GM18519 (cell line): ENCODE measurements at regions not wholly inside any gene's neighbourhood (a gene's known extent, or its start where the extent isn't known, plus 50 kb on each side); places are given as distances from the start of the nearest gene placed in this dataset.
A peak's percentile ranks its signal among the peaks of the same experiment; 100 is the strongest.
"Not testable (repeated sequence)": the region's sequence is repeated elsewhere in the genome, so short reads cannot be mapped to it uniquely, and the experiment has no call there.

ENCODE experiments used
- ATAC-seq: cut with Tn5 transposase; IDR thresholded peaks from one replicate; pipeline ENCODE4 v1.9.1; 2021; ENCODE audit warnings: mild to moderate bottlenecking, moderate library complexity; ENCODE audit not compliant: unreplicated experiment, low FRiP score

DNA sequence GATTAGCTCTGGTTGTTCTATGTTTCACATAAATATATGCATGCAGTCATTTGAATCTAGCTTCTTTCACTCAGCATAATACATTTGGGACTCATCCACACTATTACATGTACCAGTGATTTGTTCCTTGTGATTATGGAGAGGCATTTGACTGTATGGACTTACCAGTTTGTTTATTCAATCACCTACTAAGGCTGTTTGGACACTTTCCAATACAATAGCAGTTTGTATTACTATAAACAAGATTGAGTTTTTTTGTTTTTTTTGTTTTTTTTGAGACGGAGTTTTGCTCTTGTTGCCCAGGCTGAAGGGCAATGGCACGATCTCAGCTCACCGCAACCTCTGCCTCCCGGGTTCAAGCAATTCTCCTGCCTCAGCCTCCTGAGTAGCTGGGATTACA lies 109.8 kb upstream of the DST start:
- no peak for ATAC-seq

DNA sequence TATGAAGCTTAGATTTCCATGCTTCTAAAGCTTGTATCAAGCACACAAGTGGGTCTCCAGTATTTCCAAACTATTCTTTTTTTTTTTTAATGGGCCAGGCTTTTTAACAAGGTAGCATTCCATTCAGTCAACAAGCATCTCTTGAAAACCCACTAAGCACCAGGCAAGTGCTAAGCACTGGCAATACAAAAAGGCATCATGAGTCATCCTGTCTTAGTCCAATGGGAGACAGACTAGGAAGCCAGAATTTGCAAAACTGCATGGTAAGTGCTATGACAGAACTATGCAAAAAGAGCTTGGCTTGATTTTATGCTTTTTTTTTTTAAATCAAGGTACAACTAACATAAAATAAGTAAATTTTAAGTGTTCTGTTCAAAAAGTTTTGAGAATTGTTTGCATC lies 109.3 kb upstream of the DST start:
- no peak for ATAC-seq

DNA sequence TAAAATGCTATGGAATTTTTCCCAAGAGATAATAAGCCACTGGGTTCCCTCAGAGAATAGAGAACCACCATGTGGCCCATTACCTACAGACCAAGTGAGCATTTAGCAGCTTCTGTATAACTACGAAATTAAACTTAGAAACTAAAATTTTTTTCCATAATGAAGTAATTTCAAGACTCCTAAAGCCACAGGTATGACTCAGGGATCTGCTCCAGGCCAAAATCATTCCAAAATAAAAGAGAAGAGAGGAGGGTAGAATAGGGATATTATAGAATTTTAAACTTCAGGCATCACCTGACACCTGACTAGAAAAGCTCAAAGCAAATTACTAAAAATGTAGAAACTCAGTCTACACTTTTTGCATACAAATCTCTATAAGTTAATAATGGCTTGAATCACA lies 108.9 kb upstream of the DST start:
- ATAC-seq, result no peak

DNA sequence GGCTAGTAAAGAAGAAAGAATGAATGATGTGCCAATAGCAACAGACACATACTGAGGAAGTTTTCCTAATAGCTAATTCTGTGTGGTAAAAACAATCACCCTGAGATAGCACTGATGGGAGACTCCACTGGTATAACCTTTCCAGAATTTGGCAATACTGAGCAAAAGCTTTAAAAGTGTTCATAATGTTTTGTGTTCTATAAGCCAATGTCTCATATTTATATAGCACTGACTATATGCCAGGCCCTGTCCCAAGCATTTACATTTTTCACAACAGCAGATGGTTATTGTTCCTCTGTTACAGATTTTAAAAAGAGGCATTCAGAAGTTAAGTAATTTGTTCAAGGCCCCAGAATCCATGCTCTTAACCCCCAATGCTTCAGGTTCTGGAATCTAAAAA lies 108.0 kb upstream of the DST start:
- no peak for ATAC-seq

DNA sequence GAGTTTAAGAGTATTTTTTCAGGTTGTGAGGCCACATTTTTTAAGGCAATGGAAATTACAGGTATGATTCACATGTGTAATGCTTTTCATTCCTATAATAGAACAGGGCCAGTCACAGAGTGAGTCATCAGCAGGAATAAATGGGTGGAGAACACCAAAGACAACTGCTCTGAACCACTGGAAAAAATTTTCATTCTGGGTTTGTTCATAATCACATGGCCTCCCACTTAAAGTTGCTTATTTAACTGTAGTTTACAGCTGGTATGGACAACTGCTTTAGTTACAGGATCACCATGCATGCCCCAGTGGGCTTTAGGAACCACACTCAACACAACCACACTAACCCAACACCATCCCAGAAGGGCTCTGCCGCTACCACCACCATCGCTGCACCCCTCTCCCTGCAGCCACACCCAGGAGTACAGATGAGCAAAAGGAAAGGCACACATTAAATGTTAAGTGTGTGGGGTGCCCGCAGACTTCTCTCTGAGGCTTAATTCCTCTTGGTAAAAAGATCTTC lies 107.0 kb upstream of the DST start:
- no peak for ATAC-seq

DNA sequence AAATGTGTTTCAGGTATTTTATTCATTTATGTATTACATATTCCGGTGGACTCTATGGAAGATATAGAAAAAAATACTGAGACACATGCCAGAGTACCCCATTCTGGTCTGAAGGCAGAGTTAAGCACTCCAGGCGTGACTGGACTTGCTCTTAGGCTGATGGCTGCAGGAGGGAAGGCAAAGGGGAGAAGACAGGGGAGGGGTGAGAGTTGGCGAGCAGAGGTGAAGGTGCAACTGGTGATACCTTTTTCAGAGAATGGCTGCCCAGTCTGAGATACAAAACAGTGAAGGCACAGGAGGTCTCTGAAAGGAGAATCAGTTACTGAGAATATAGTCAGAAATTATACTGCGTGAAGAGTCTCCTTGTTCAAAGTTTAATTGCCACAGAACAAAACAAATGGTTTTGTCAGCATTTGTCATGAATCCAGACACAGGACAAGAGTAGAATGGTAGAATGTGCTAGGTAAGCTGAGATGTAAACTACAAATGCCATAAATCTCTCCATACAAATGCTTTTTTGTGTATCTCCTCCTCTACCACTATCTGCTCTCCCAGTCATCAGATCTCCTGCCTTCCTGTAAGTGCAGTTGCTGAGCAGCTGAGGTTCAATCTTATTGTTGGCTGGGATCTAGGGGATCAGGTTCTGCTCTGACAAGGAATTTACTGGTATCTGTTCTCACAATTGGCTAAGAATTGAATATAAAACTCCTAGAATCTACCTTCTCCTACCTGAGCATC lies 104.2 kb upstream of the DST start:
- no peak for ATAC-seq

DNA sequence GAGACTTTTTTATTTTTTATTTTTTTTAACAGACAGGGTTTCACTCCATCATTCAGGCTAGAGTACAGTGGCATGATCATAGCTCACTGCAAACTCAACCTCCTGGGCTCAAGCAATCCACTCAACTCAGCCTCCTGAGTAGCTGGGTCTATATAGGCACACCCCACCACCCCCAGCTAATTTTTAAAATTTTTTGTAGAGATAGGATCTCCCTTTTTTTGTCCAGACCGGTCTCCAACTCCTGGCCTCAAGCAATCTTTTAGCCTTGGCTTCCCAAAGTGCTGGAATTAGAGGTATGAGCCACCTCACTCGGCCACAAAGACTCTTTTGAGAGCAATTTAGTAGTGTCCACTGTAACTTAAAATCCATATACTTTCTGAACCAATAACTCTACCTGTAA lies 103.3 kb upstream of the DST start:
- ATAC-seq, result no peak

DNA sequence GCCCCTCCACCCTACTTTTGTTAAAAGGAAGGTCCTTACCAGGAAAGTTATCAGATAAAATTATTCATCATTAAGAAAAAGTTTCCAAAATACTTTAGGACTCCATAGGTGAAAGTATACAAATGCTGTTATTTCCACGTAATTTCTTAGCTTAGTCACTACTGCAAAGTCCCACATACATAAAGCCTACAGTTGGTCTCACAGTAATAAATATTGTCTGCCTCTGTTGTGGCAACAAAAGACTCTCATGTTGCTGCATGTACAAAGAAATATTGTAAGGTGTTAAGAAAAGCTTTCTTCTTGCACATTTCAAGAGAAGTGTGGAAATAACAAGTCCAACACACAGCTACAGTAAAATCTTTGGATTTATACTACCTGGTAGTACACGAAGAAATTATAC lies 102.4 kb upstream of the DST start:
- ATAC-seq, result no peak

DNA sequence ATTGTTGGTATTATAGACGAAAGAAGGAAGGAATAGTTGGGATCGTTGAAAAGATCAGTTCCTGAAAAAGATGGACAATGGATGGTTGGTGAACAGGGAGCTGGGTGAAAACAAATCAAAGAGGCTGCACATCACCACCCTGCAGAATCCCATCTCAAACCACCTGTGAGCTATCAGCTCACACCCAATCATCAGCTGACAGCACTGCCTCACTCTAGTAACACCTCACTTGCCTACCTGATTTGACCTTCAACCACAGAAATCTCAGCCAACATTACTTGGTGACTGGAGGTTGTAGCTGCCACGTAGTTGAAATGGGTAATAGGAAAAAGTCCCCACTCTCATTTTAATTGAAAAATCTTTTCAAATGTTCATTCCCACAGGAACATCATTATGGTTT lies 101.8 kb upstream of the DST start:
- ATAC-seq, result no peak

DNA sequence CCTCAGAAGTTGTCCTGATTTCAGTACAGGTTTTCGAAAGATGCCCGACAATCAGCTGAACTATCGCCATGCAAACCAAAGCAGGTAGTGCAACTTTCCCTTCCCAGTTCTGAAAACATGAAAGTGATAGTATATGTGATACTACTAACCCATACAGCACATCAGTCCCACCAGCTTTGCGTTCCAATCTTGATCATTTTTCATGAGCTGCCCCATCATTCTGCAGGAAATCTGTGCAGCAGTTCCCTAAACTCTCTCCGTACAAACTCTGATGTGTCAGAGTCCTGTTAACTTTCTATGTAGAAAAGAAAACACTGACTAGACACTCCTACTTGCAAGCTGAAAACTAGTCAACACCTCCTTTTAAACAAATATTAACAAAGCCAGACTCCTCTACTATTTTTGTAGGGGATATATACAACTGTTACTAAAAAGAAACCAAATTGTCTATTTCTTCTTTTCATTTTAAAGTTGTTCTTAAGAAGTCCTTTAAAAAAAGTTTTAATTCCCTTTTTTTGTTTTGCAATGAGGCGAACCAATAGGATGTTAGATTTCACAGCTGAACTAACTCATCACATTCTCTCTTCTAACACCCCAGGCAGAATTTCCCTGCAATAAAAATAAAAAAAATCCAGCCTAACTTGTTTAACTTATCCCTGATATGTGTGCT lies 99.6 kb upstream of the DST start:
- ATAC-seq, result peak; percentile 74

DNA sequence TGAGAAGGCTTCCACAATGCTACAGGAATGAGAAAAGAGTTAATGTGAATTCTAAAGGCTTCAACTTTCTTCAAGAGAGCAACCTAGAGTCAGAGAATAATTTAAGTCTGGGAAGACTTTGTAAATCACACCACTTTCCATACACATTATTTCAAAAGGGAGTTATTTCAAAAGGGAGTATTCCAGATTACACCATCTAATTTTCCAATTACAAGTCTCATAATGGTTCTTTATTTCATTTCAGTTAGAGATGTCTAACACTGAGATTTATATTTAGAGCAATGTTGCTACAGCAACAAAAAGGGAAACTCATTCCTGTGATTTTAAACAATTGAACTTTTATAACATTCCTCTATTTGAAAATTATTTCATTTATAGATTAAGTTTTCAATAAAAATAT lies 98.8 kb upstream of the DST start:
- no peak for ATAC-seq

DNA sequence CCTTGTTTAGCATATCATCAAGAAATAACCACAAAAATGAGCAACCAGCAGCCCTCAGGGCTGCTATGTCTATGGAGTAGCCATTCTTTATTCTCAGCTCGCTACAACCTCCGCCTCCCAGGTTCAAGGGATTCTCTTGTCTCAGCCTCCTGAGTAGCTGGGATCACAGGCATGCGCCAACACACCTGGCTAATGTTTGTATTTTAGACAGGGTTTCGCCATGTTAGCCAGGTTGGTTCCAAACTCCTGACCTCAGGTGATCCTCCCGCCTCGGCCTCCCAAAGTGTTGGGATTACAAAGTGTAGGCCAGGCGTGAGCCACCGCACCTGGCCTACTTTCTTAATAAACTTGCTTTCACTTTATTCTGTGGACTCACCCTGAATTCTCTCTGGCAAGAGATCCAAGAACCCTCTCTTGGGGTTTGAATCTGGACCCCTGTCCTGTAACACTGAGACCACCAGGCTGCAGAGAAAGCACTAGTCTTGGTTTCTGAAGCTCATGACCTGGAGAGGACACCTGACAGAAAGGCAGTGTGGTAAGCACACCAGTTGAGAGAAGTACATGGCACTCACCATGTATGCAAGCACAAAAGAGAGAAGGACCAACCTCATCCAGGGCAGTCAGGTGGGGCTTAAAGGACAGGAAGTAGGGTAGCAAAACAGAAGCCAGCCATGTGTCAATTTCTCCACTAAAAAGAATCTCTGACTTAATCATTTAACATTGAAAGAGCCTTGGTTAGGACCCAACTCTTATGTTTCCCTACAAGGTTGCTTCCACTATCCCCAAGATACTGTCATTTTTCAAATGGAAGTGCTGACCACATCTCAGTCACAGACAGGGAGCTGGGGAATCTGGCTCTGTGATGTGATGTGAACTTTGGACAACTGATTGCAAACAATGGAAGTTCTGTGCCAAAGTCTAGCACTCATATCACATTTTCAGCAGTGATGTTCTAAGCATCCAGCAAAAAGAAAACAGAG lies 97.4 kb upstream of the DST start:
- ATAC-seq, result no peak

DNA sequence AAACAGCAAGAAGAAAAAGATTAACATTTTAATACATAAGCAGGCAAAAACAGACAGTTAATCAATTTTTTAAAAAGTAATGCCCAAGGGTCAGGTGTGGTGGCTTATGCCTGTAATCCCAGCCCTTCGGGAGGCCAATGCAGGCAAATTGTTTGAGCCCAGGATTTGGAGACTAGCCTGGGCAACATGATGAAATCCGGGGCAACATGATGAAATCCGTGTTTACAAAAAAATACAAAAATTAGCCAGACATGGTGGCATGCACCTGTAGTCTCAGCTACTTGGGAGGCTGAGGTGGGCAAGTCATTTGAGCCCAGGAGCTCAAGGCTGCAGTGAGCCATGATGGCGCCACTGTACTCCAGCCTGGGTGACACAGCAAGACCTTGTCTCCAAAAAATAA lies 94.1 kb upstream of the DST start:
- ATAC-seq, result no peak

DNA sequence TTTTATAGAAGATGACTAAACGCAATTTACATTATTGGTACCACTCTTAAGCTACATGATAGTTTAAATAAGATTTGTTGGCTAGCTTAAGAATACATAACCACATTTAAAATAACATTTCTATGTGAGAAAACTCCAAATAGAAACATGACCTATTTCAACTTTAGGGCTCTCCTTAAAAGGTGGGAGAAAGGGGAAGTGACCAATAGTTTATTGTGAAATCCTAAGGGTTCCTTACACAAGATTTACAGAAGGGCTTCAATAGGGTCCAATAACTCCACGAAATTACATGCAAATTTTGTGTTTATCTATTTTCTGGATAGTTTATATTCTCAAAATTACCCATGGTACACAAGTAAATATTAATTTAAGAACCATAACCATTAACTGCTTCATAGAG lies 91.6 kb upstream of the DST start:
- no peak for ATAC-seq

DNA sequence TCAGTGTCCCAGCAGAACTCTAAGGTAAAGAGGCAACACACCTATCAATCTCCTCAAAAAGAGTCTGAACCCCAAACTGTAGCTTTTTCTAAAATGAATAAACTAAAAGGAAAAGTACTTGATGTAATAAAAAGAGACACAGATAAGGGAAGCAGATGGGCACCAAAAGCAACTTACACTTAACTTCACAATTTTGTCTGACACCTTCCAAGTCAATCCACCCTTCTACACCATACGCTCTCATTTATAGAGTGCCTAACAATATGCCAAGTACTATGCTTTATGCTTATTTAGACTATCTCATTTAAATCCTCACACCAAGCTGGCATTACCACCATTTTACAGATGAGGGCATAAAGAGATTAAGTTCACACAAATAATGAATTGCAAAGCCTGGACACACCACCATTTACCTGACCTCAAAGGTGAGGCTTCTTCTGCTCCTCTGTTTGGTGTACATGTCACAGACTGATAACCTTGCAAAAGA lies 90.6 kb upstream of the DST start:
- ATAC-seq, result no peak

DNA sequence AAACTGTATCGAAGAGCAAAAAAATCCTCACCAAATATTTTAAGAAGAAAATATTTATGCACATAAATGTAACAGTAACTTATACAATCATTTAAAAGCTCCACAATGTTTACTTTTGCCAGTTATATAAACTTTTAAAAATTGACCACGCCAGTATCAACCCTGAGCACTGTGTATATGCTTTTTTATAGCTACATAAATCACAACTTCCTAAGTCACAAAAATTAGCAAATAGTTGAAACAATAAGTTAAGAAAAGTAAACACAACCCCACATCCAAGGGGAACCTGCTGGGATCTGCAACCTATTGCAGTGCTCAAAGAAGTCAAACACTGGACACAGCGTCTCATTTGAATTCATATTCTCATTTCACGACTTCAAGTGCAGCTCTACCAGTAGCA lies 89.8 kb upstream of the DST start:
- ATAC-seq, result no peak

DNA sequence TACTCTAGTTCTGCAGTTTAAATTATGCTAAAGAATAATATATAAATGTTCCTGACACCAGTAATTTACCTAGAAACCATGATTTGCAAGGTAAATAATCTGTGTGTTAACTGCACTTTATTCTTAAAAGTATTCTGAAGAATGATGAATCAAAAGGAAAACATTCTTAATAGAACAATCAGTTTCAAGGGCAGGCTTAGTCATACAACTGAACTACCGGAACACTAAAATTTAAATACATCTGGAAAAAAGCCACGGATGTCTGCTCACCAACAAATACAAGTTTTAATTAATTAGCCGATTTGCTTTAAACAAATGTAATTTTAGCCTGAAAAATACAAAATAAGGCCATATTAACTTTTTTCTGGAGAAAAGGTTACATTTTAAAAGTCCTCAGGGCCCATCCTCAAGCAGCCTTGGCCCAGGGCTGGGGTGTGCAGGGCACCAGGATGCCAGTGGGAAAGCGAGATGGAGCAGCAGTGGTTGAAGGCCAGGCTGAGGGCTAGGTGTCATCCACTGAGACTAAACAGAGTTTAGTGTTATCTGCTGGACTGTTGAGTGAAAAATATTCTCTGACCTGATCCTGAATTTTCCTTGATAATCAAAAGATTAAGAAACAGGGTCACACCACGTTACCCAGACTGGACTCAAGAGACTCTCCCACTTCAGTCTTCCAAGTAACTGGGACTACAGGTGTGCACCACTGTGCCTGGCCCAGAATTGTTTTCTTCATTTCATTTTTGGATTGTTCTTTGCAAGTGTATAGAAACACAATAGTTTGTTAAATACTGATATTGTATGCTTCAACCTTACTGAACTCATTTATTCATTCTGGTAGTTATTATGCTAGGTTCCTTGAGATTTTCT lies 88.2 kb upstream of the DST start:
- ATAC-seq, result no peak

DNA sequence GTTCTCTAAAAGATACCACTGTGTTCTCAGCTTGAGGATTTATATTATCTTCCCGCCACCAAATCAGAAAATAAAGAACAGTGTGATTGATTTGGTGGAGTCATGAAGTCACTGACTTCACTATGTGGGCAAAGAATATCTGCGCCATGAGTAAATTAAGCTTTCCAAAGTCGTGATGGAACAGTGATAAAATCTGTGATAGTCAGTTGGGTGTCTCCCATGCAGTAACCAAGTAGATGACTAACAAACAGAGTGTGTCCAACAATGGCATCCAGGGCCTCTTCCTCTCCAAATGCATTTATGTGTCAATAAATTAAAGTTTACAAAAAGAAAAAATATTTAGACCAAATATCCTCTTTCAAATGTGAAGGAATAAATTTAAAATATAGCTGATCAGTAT lies 87.0 kb upstream of the DST start:
- ATAC-seq, result no peak

DNA sequence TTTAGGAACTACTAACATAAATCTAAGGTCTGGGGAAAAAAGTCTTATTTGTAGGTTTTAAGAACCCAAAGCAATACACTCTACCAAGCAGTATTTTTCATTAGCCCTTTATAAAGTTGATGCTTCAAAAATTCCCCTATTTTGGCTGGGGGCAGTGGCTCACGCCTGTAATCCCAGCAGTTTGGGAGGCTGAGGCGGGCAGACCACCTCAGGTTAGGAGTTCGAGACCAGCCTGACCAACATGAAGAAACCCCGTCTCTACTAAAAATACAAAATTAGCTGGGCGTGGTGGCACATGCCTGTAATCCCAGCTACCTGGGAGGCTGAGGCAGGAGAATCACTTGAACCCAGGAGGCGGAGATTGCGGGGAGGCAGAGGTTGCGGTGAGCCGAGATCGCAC lies 86.5 kb upstream of the DST start:
- not testable (repeated sequence) for ATAC-seq
